ENCODE measurements at regions not wholly inside any gene's neighbourhood (a gene's known extent, or its start where the extent isn't known, plus 50 kb on each side); places are given as distances from the start of the nearest gene placed in this dataset.

DNA sequence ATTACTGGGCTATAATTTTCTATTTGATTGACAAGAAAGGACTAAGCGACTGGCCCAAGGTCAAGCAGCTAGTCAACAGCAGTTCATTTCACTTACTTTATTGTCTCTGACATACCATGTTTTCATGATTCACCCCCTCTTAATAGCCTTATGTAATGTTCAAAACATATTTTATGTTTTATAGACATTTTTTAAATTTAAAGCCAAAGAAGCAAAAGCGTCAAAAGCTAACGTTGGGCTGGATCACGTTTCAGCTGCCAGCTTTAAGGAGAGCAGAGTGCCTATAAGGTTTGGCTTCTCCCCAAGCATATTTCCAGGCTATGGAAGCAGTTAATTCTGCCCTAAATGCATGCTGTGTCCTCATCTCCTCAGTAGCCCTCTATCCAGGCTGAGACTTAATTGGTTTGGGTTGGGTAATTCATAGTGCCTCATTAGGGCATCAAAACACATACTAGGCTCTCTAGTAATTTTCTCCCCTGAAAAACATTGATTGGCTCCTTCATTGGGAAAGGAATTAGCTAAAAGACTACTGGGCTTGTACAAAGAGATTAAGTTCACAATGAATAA is 94.8 kb upstream of the CREB1 start:
- TF ChIP-seq, protein P1, sequence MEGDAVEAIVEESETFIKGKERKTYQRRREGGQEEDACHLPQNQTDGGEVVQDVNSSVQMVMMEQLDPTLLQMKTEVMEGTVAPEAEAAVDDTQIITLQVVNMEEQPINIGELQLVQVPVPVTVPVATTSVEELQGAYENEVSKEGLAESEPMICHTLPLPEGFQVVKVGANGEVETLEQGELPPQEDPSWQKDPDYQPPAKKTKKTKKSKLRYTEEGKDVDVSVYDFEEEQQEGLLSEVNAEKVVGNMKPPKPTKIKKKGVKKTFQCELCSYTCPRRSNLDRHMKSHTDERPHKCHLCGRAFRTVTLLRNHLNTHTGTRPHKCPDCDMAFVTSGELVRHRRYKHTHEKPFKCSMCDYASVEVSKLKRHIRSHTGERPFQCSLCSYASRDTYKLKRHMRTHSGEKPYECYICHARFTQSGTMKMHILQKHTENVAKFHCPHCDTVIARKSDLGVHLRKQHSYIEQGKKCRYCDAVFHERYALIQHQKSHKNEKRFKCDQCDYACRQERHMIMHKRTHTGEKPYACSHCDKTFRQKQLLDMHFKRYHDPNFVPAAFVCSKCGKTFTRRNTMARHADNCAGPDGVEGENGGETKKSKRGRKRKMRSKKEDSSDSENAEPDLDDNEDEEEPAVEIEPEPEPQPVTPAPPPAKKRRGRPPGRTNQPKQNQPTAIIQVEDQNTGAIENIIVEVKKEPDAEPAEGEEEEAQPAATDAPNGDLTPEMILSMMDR (IDR thresholded peaks at IDR 0.05; ENCODE audit: insufficient read depth, low read length, poor library complexity, severe bottlenecking) = no peak
- TF ChIP-seq EZH2phosphoT487 (conservative IDR thresholded peaks at IDR 0.05; ENCODE audit: low read length) = no peak

All from SU-DHL-6 (cell line).